H1 (cell line): ENCODE measurements at regions not wholly inside any gene's neighbourhood (a gene's known extent, or its start where the extent isn't known, plus 50 kb on each side); places are given as distances from the start of the nearest gene placed in this dataset.

Experiments
- CTCF ChIA-PET: fragments of 300-600 bp; sonication (Branson Sonifier 250); formaldehyde crosslinking; loops from one replicate; lab custom pipeline; 2021; ENCODE audit not compliant: partially characterized antibody; lab: Charles Lee
- POLR2A ChIA-PET: fragments of 300-600 bp; sonication (Branson Sonifier 250); formaldehyde crosslinking; loops from one replicate; lab custom pipeline; 2021; ENCODE audit warnings: inconsistent platforms; ENCODE audit not compliant: partially characterized antibody; lab: Charles Lee
- DNase-seq, 2 experiments: peaks; one replicate each; pipeline versions ENCODE4 v3.0.0 to v3.0.0-alpha.2; 2010 to 2022; ENCODE audit warnings: low spot score in 2 of 2, low read depth in 1 of 2, mixed read lengths in 1 of 2
- FAIRE-seq: peaks from 2 replicates; lab custom pipeline; 2011; peaks lifted over from hg19 to GRCh38; lab: Jason Lieb, UNC
- H2AFZ ChIP-seq: 2 replicates; pipeline ENCODE4 v1.8.1; 2012; ENCODE audit warnings: low read length, inconsistent platforms
- H2AK5ac ChIP-seq: 2 replicates; pipeline ENCODE4 v1.6.1; 2013; ENCODE audit warnings: low read depth, low read length
- H2BK120ac ChIP-seq: replicated peaks from 2 replicates; pipeline ENCODE3; 2013; ENCODE audit warnings: low read depth, low read length, inconsistent platforms
- H2BK12ac ChIP-seq: 2 replicates; pipeline ENCODE4 v1.6.1; 2013; ENCODE audit warnings: low read depth, low read length
- H2BK15ac ChIP-seq: 2 replicates; pipeline ENCODE4 v1.6.1; 2013; ENCODE audit warnings: low read length
- H2BK20ac ChIP-seq: 2 replicates; pipeline ENCODE4 v1.6.1; 2013; ENCODE audit warnings: low read length
- H2BK5ac ChIP-seq: 2 replicates; pipeline ENCODE4 v1.6.1; 2013; ENCODE audit warnings: low read depth, low read length
- H3K14ac ChIP-seq: 2 replicates; pipeline ENCODE4 v1.6.1; 2013; ENCODE audit warnings: inconsistent platforms; ENCODE audit not compliant: insufficient read length
- H3K18ac ChIP-seq: 2 replicates; pipeline ENCODE4 v1.6.1; 2013; ENCODE audit warnings: low read length; ENCODE audit errors: extremely low read depth
- H3K23ac ChIP-seq: 2 replicates; pipeline ENCODE4 v1.6.1; 2013; ENCODE audit warnings: inconsistent platforms; ENCODE audit not compliant: insufficient read length
- H3K23me2 ChIP-seq: 2 replicates; pipeline ENCODE4 v1.6.1; 2013; ENCODE audit warnings: low read depth, low read length
- H3K27ac ChIP-seq: 2 replicates; pipeline ENCODE4 v1.6.1; 2011; ENCODE audit warnings: low read depth, low read length, inconsistent platforms
- H3K27me3 ChIP-seq, 4 experiments: replicated peaks in 1 of 4; 1 replicate in 1 of 4; 2 replicates in 3 of 4; pipeline versions ENCODE4 v1.6.1 to v1.8.1; 2011 to 2013; ENCODE audit warnings: low read length in 3 of 4, mild to moderate bottlenecking in 3 of 4, inconsistent platforms in 2 of 4, mixed read lengths in 2 of 4, moderate library complexity in 1 of 4; ENCODE audit not compliant: control insufficient read depth in 3 of 4, insufficient read depth in 3 of 4; ENCODE audit errors: extremely low read depth in 1 of 4
- H3K36me3 ChIP-seq, 4 experiments: 2 replicates each; pipeline versions ENCODE4 v1.6.1 to v1.8.1; 2011 to 2013; ENCODE audit warnings: mild to moderate bottlenecking in 4 of 4, low read length in 3 of 4, moderate library complexity in 2 of 4, control low read depth in 1 of 4, inconsistent platforms in 1 of 4; ENCODE audit not compliant: insufficient read depth in 4 of 4, control insufficient read depth in 2 of 4
- H3K4ac ChIP-seq: replicated peaks from 2 replicates; pipeline ENCODE3; 2013; ENCODE audit warnings: low read length, low read depth, mixed read lengths, inconsistent platforms; ENCODE audit not compliant: insufficient read length
- H3K4me1 ChIP-seq, 4 experiments: replicated peaks in 1 of 4; 1 replicate in 1 of 4; 2 replicates in 3 of 4; pipeline versions ENCODE4 v1.6.1 to v1.8.1; 2011 to 2013; ENCODE audit warnings: low read length in 3 of 4, inconsistent platforms in 2 of 4, mixed read lengths in 1 of 4; ENCODE audit not compliant: insufficient read depth in 4 of 4, control insufficient read depth in 3 of 4
- H3K4me2 ChIP-seq, 2 experiments: 2 replicates each; pipeline versions ENCODE4 v1.6.1 to v1.8.1; 2011 to 2013; ENCODE audit warnings: low read depth in 2 of 2, low read length in 2 of 2, control low read depth in 1 of 2, inconsistent platforms in 1 of 2, mild to moderate bottlenecking in 1 of 2; ENCODE audit not compliant: insufficient read depth in 1 of 2
- H3K4me3 ChIP-seq, 4 experiments: fragments of 200-600, 300-600 bp in 1 of 4; sonication (generic), shearing (Covaris generic), sonication (Bioruptor Twin) in 1 of 4; 2 replicates each; pipeline versions ENCODE4 v1.5.1 to v1.8.1; 2011 to 2016; ENCODE audit warnings: low read length in 4 of 4, low read depth in 3 of 4, control low read depth in 2 of 4, inconsistent platforms in 2 of 4, mild to moderate bottlenecking in 2 of 4, mixed read lengths in 1 of 4, moderate library complexity in 1 of 4; ENCODE audit not compliant: insufficient read depth in 2 of 4; ENCODE audit errors: extremely low read depth in 1 of 4
- H3K56ac ChIP-seq: replicated peaks from 2 replicates; pipeline ENCODE3; 2013; ENCODE audit warnings: low read depth, mild to moderate bottlenecking, mixed read lengths, low read length, inconsistent platforms; ENCODE audit not compliant: insufficient read length
- H3K79me1 ChIP-seq: 2 replicates; pipeline ENCODE4 v1.6.1; 2013; ENCODE audit warnings: low read depth, low read length, control low read depth
- H3K79me2 ChIP-seq, 2 experiments: 2 replicates each; pipeline versions ENCODE4 v1.6.1 to v1.8.1; 2012 to 2013; ENCODE audit warnings: low read length in 2 of 2, mild to moderate bottlenecking in 2 of 2, inconsistent platforms in 1 of 2; ENCODE audit not compliant: insufficient read depth in 2 of 2, control insufficient read depth in 1 of 2
- H3K9ac ChIP-seq, 4 experiments: replicated peaks in 1 of 4; 1 replicate in 1 of 4; 2 replicates in 3 of 4; pipeline versions ENCODE4 v1.6.1 to v1.8.1; 2011 to 2013; ENCODE audit warnings: low read depth in 3 of 4, low read length in 3 of 4, control low read depth in 2 of 4, mild to moderate bottlenecking in 2 of 4, moderate library complexity in 2 of 4, inconsistent platforms in 1 of 4; ENCODE audit errors: extremely low read depth in 1 of 4
- H3K9me3 ChIP-seq, 2 experiments: 2 replicates each; pipeline versions ENCODE4 v1.6.1 to v1.8.1; 2012 to 2013; ENCODE audit warnings: mild to moderate bottlenecking in 2 of 2, moderate library complexity in 2 of 2, control low read depth in 1 of 2, inconsistent platforms in 1 of 2, low read depth in 1 of 2, low read length in 1 of 2, mixed read lengths in 1 of 2; ENCODE audit not compliant: insufficient read depth in 2 of 2
- H4K20me1 ChIP-seq, 2 experiments: replicated peaks in 1 of 2; 2 replicates each; pipeline versions ENCODE3 to v1.8.1; 2011 to 2013; ENCODE audit warnings: inconsistent platforms in 2 of 2, low read length in 2 of 2, mild to moderate bottlenecking in 1 of 2; ENCODE audit not compliant: insufficient read depth in 2 of 2, control insufficient read depth in 1 of 2
- H4K5ac ChIP-seq: 2 replicates; pipeline ENCODE4 v1.6.1; 2013; ENCODE audit warnings: low read length, low read depth, mixed read lengths, inconsistent platforms; ENCODE audit not compliant: insufficient read length
- H4K8ac ChIP-seq: 2 replicates; pipeline ENCODE4 v1.8.0; 2013; ENCODE audit warnings: mild to moderate bottlenecking, moderate library complexity, low read length, inconsistent platforms; ENCODE audit not compliant: insufficient read depth; ENCODE audit errors: extremely low read depth
- H4K91ac ChIP-seq: replicated peaks from 2 replicates; pipeline ENCODE3; 2013; ENCODE audit warnings: low read length, mixed read lengths, inconsistent platforms; ENCODE audit not compliant: insufficient read length
- ATF3 ChIP-seq: IDR thresholded peaks from 2 replicates; pipeline ENCODE4 v1.6.1; 2011; ENCODE audit warnings: low read depth, mild to moderate bottlenecking, low read length; ENCODE audit not compliant: insufficient read depth
- CTBP2 ChIP-seq: IDR thresholded peaks from 2 replicates; pipeline ENCODE4 v1.7.0; 2011; ENCODE audit warnings: borderline replicate concordance, mild to moderate bottlenecking, moderate library complexity, mixed read lengths, low read length; ENCODE audit not compliant: insufficient read depth, insufficient read length
- CTCF ChIP-seq, 3 experiments: IDR thresholded peaks; 1 replicate in 2 of 3; 2 replicates in 1 of 3; pipeline versions ENCODE4 v1.5.1 to v1.6.1; 2011; ENCODE audit warnings: low read length in 3 of 3, mild to moderate bottlenecking in 3 of 3, inconsistent platforms in 2 of 3, low read depth in 1 of 3, moderate library complexity in 1 of 3; ENCODE audit not compliant: insufficient read depth in 1 of 3; ENCODE audit errors: control extremely low read depth in 1 of 3
- NANOG ChIP-seq: IDR thresholded peaks from 2 replicates; pipeline ENCODE4 v1.6.1; 2011; ENCODE audit warnings: low read length, low read depth, mild to moderate bottlenecking, inconsistent platforms; ENCODE audit not compliant: insufficient read depth, poor library complexity, severe bottlenecking
- RAD21 ChIP-seq, 2 experiments: IDR thresholded peaks in 1 of 2; conservative IDR thresholded peaks in 1 of 2; 2 replicates each; pipeline ENCODE4 v1.6.1; 2011; ENCODE audit warnings: low read depth in 2 of 2, low read length in 2 of 2, improper control_type of control experiment in 1 of 2, inconsistent platforms in 1 of 2, mild to moderate bottlenecking in 1 of 2, moderate library complexity in 1 of 2
- RBBP5 ChIP-seq: IDR thresholded peaks from 2 replicates; pipeline ENCODE4 v1.7.1; 2012; ENCODE audit warnings: low read depth, mild to moderate bottlenecking, inconsistent platforms, low read length, moderate library complexity, borderline replicate concordance
- RNF2 ChIP-seq: fragments of 200-900, 300-1000 bp; sonication (generic); IDR thresholded peaks from 2 replicates; pipeline ENCODE4 v1.7.1; 2016; ENCODE audit warnings: borderline replicate concordance, low read depth, mild to moderate bottlenecking, antibody characterized with exemption, low read length; ENCODE audit not compliant: poor library complexity, severe bottlenecking; ENCODE audit errors: missing control alignments
- SIRT6 ChIP-seq: IDR thresholded peaks from one replicate; pipeline ENCODE4 v1.7.1; 2012; ENCODE audit warnings: low read length, inconsistent platforms
- WGBS, 2 experiments: shearing (Covaris generic) in 1 of 2; methylation state at CpG; one replicate each; pipeline versions ENCODE4 v1.1.6 to v1.1.7; 2013 to 2015; ENCODE audit warnings: low lambda C conversion rate in 2 of 2, mixed read lengths in 2 of 2, inconsistent platforms in 1 of 2, low coverage in 1 of 2, missing lambda C conversion rate in 1 of 2; ENCODE audit not compliant: insufficient replicate concordance in 2 of 2, insufficient coverage in 1 of 2, insufficient read length in 1 of 2; ENCODE audit errors: extremely low coverage in 1 of 2, missing lambda C conversion rate in 1 of 2; 5-methylcytosine and 5-hydroxymethylcytosine counted together

GRCh38 chr13:71218960-71219359 is 648.0 kb downstream of the DACH1 start:
- Histone ChIP-seq H3K14ac (no peak overlapping the region), H2BK5ac (no peak overlapping the region), H3K36me3 (no peaks in the 10 kb centered on the region), H3K79me2 (no peaks in the 10 kb centered on the region), H3K23ac (no peak overlapping the region), H2AFZ (no peak overlapping the region), H3K9ac (no peak overlapping the region), H2BK20ac (no peak overlapping the region), H3K9me3 (no peaks in the 10 kb centered on the region), H2BK120ac (no peak overlapping the region), H3K27ac (no peak overlapping the region), H4K5ac (no peak overlapping the region), H3K18ac (no peak overlapping the region), H2BK12ac (no peak overlapping the region), H4K91ac (no peak overlapping the region), H3K4me3 (no peak overlapping the region), H3K79me1 (no peaks in the 10 kb centered on the region), H3K56ac (no peak overlapping the region), H2AK5ac (no peak overlapping the region), H4K20me1 (no peaks in the 10 kb centered on the region), H3K27me3 (no peaks in the 10 kb centered on the region), H3K4me2 (no peak overlapping the region; a peak in 1 of 4 replicates), H4K8ac (no peak overlapping the region), H3K4ac (no peak overlapping the region), H3K4me1 (peaks cover 0 to 4% (median 3%) of the 10 kb centered on the region in 4 experiments; a peak in 2 of 7 replicates), H3K23me2 (no peaks in the 10 kb centered on the region), H2BK15ac (no peak overlapping the region)
- DNase-seq (no peak), FAIRE-seq (peak; percentile 24)
- CTCF ChIA-PET: interaction anchor here (0.8 to 1.5 kb wide), 4 partner anchors 35 to 257 kb away, joined by 3 to 5 read pairs (median 4); no protein-coding TSS in a partner anchor
- POLR2A ChIA-PET: no interaction called here
- 69% methylated on average over 3 of the region's 3 CpGs; no CpG with 5 or more reads in 1 of the 2 experiments for WGBS, 2 experiments
- TF ChIP-seq CTBP2: no peak
- no peak for TF ChIP-seq ATF3
- TF ChIP-seq SIRT6: no peak
- no peak for TF ChIP-seq RNF2
- peak; percentile 71 to 77 for TF ChIP-seq RAD21 (IDR thresholded peaks at IDR 0.05 in 1 of 2, conservative IDR thresholded peaks at IDR 0.05 in 1 of 2; ENCODE audit: low read depth in 2 of 2, low read length in 2 of 2)
- no peak for TF ChIP-seq RBBP5
- TF ChIP-seq NANOG: no peak
- peak in 2 of 3 experiments; percentile 40 to 59; a peak in 2 of 4 replicates for TF ChIP-seq CTCF (IDR thresholded peaks at IDR 0.05; ENCODE audit: control extremely low read depth in 1 of 3, insufficient read depth in 1 of 3, low read depth in 1 of 3, low read length in 3 of 3)
